OCI-LY7 (cell line): ENCODE measurements at regions not wholly inside any gene's neighbourhood (a gene's known extent, or its start where the extent isn't known, plus 50 kb on each side); places are given as distances from the start of the nearest gene placed in this dataset.

Source experiments
- BruUV-seq: library from RNA; stranded (reverse); fragments of 400-500 nt; replicated peaks from 2 replicates; lab custom pipeline; 2021; lab: Mats Ljungman, UMichigan
- CTCF ChIA-PET: fragments of 300-600 bp; sonication (Branson Sonifier 250); formaldehyde crosslinking; loops from one replicate; lab custom pipeline; 2022; ENCODE audit warnings: antibody characterized with exemption; ENCODE audit not compliant: unreplicated experiment; lab: Charles Lee
- POLR2A ChIA-PET: fragments of 300-600 bp; sonication (Branson Sonifier 250); formaldehyde crosslinking; loops from one replicate; lab custom pipeline; 2022; ENCODE audit warnings: antibody characterized with exemption; lab: Charles Lee
- DNase-seq: peaks from one replicate; pipeline ENCODE4 v3.0.0-alpha.2; 2015; ENCODE audit warnings: low spot score
- H2AFZ ChIP-seq: fragments of 200-600 bp; sonication (generic), shearing (Covaris generic); 2 replicates; pipeline ENCODE4 v1.6.1; 2014; ENCODE audit warnings: mild to moderate bottlenecking, antibody characterized with exemption, low read length, moderate library complexity
- H3K27ac ChIP-seq: fragments of 200-600 bp; sonication (generic); 2 replicates; pipeline ENCODE4 v1.5.1; 2014; ENCODE audit warnings: mixed run types, low read depth, mild to moderate bottlenecking, moderate library complexity, low read length, inconsistent platforms; ENCODE audit not compliant: poor library complexity, severe bottlenecking
- H3K36me3 ChIP-seq: fragments of 200-600 bp; sonication (generic); 2 replicates; pipeline ENCODE4 v1.6.1; 2014; ENCODE audit warnings: mild to moderate bottlenecking, antibody characterized with exemption, low read length, moderate library complexity, mixed read lengths; ENCODE audit not compliant: insufficient read depth
- H3K4me1 ChIP-seq: fragments of 200-600 bp; sonication (generic); 2 replicates; pipeline ENCODE4 v1.5.1; 2014; ENCODE audit warnings: mild to moderate bottlenecking, low read length; ENCODE audit not compliant: insufficient read depth, poor library complexity, severe bottlenecking
- H3K4me2 ChIP-seq: fragments of 200-600 bp; sonication (generic); 2 replicates; pipeline ENCODE4 v1.6.1; 2014; ENCODE audit warnings: mild to moderate bottlenecking, low read length
- H3K4me3 ChIP-seq: fragments of 200-600 bp; sonication (generic); 2 replicates; pipeline ENCODE4 v1.5.1; 2014; ENCODE audit warnings: mild to moderate bottlenecking, low read depth, low read length; ENCODE audit not compliant: poor library complexity, severe bottlenecking
- H3K79me2 ChIP-seq: fragments of 200-600 bp; sonication (generic); 2 replicates; pipeline ENCODE4 v1.6.1; 2016; ENCODE audit warnings: low read depth, mild to moderate bottlenecking, low read length, moderate library complexity, mixed read lengths; ENCODE audit not compliant: insufficient read depth
- H3K9me2 ChIP-seq: fragments of 200-600 bp; sonication (generic); 2 replicates; pipeline ENCODE4 v1.6.1; 2016; ENCODE audit warnings: mild to moderate bottlenecking, low read length, mixed read lengths; ENCODE audit not compliant: insufficient read depth
- H3K9me3 ChIP-seq: fragments of 200-600 bp; sonication (generic); 2 replicates; pipeline ENCODE4 v1.6.1; 2014; ENCODE audit warnings: mild to moderate bottlenecking, mixed run types, low read length, mixed read lengths
- H4K20me1 ChIP-seq: fragments of 200-600 bp; sonication (generic); 2 replicates; pipeline ENCODE4 v1.6.1; 2014; ENCODE audit warnings: mild to moderate bottlenecking, antibody characterized with exemption, low read length, moderate library complexity, mixed read lengths; ENCODE audit not compliant: insufficient read depth
- EZH2phosphoT487 ChIP-seq: fragments of 200-600 bp; sonication (generic); IDR thresholded peaks from 2 replicates; pipeline ENCODE4 v1.6.1; 2018; ENCODE audit warnings: low read depth, borderline replicate concordance, mild to moderate bottlenecking, mixed run types, antibody characterized with exemption, low read length, moderate library complexity, mixed read lengths
- intact Hi-C: fragments of 100-400 bp; cut with micrococcal nuclease; formaldehyde crosslinking; loops from one replicate; pipeline ENCODE4 v1.10.0; 2022; ENCODE audit not compliant: unreplicated experiment
- TF ChIP-seq, protein P1 (sequence below): fragments of 200-600 bp; sonication (generic); conservative IDR thresholded peaks from 2 replicates; pipeline ENCODE4 v1.5.1; 2014; ENCODE audit warnings: mild to moderate bottlenecking, antibody characterized with exemption, low read length, moderate library complexity, mixed read lengths

GRCh38 chr19:28667348-28667977 lies 545.5 kb downstream of the UQCRFS1 start:
- Histone ChIP-seq H4K20me1 (no peaks in the 10 kb centered on the region), H3K4me1 (no peaks in the 10 kb centered on the region), H3K27ac (no peak overlapping the region), H2AFZ (no peak overlapping the region), H3K9me2 (no peaks in the 10 kb centered on the region), H3K4me2 (no peak overlapping the region), H3K36me3 (no peaks in the 10 kb centered on the region), H3K9me3 (no peaks in the 10 kb centered on the region), H3K79me2 (no peaks in the 10 kb centered on the region), H3K4me3 (no peak overlapping the region)
- ChIA-PET CTCF (interaction anchor here (0.6 kb wide), 1 partner anchor 25 kb away, joined by 3 read pairs; no protein-coding TSS in a partner anchor), POLR2A (no interaction called here)
- intact Hi-C loops: no loop called here
- BruUV-seq: no TSS peak
- TF ChIP-seq EZH2phosphoT487: no peak
- TF ChIP-seq, protein P1, sequence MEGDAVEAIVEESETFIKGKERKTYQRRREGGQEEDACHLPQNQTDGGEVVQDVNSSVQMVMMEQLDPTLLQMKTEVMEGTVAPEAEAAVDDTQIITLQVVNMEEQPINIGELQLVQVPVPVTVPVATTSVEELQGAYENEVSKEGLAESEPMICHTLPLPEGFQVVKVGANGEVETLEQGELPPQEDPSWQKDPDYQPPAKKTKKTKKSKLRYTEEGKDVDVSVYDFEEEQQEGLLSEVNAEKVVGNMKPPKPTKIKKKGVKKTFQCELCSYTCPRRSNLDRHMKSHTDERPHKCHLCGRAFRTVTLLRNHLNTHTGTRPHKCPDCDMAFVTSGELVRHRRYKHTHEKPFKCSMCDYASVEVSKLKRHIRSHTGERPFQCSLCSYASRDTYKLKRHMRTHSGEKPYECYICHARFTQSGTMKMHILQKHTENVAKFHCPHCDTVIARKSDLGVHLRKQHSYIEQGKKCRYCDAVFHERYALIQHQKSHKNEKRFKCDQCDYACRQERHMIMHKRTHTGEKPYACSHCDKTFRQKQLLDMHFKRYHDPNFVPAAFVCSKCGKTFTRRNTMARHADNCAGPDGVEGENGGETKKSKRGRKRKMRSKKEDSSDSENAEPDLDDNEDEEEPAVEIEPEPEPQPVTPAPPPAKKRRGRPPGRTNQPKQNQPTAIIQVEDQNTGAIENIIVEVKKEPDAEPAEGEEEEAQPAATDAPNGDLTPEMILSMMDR: no peak
- DNase-seq: no peak

DNA sequence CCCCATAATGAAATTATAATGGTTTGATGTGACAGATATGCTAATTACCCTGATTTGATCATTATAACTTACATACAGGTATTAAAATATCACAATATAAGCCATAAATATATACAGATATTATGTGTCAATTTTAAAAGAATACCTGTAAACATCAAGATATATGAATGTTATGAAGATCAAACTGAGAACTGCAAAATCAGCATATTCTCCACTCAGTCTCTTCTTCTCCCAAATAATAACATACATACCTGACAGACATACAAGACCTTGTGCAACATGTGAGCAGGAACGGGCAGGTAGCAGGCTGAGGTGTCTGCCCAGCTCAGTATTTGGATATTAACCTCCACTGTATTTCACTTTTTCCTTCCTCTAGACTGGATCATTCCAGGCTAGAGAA lies 547.2 kb downstream of the UQCRFS1 start:
- CTCF ChIA-PET: no interaction called here

GRCh38 chr19:28656644-28657043 lies 556.3 kb downstream of the UQCRFS1 start:
- POLR2A ChIA-PET: no interaction called here
- Histone ChIP-seq H3K9me2 (no peaks in the 10 kb centered on the region), H3K9me3 (no peaks in the 10 kb centered on the region), H4K20me1 (no peaks in the 10 kb centered on the region), H3K4me2 (no peak overlapping the region), H3K4me1 (no peaks in the 10 kb centered on the region), H3K4me3 (no peak overlapping the region), H3K27ac (no peak overlapping the region), H3K79me2 (no peaks in the 10 kb centered on the region), H3K36me3 (no peaks in the 10 kb centered on the region), H2AFZ (no peak overlapping the region)
- TF ChIP-seq, protein P1: no peak
- no peak for TF ChIP-seq EZH2phosphoT487
- CTCF ChIA-PET: no interaction called here
- intact Hi-C loops: no loop called here
- no peak for DNase-seq
- no TSS peak for BruUV-seq

More for the DNA sequence above, 547.2 kb downstream of the UQCRFS1 start:
- no peak for DNase-seq
- Histone ChIP-seq H2AFZ (no peak overlapping the region), H3K79me2 (no peaks in the 10 kb centered on the region), H3K9me2 (no peaks in the 10 kb centered on the region), H3K9me3 (no peaks in the 10 kb centered on the region), H3K36me3 (no peaks in the 10 kb centered on the region), H3K4me1 (no peaks in the 10 kb centered on the region), H3K27ac (no peak overlapping the region), H4K20me1 (no peaks in the 10 kb centered on the region), H3K4me3 (no peak overlapping the region), H3K4me2 (no peak overlapping the region)
- POLR2A ChIA-PET: no interaction called here
- TF ChIP-seq, protein P1: no peak
- TF ChIP-seq EZH2phosphoT487: no peak
- intact Hi-C loops: no loop called here
- no TSS peak for BruUV-seq
